MM.1S (cell line): ENCODE measurements at regions not wholly inside any gene's neighbourhood (a gene's known extent, or its start where the extent isn't known, plus 50 kb on each side); places are given as distances from the start of the nearest gene placed in this dataset.

ENCODE experiments used
- DNase-seq: peaks from one replicate; pipeline ENCODE4 v3.0.0-alpha.2; 2015
- H2AFZ ChIP-seq: fragments of 300-600 bp; sonication (generic); 2 replicates; pipeline ENCODE4 v1.6.0; 2016; ENCODE audit warnings: antibody characterized with exemption, low read length
- H3F3A ChIP-seq: fragments of 300-600 bp; sonication (generic); 2 replicates; pipeline ENCODE4 v1.6.1; 2016; ENCODE audit warnings: mild to moderate bottlenecking, antibody characterized with exemption, low read length, moderate library complexity, mixed read lengths; ENCODE audit not compliant: insufficient read depth
- H3K27ac ChIP-seq: fragments of 300-600 bp; sonication (generic); 2 replicates; pipeline ENCODE4 v1.5.1; 2016; ENCODE audit warnings: mild to moderate bottlenecking, low read length
- H3K27me3 ChIP-seq: fragments of 300-600 bp; sonication (generic); replicated peaks from 2 replicates; pipeline ENCODE4 v1.6.0; 2016; ENCODE audit warnings: low read length; ENCODE audit not compliant: insufficient read depth
- H3K36me3 ChIP-seq: fragments of 300-600 bp; sonication (generic); replicated peaks from 2 replicates; pipeline ENCODE4 v1.6.1; 2016; ENCODE audit warnings: mild to moderate bottlenecking, low read length, mixed read lengths; ENCODE audit not compliant: insufficient read depth
- H3K4me1 ChIP-seq: fragments of 300-600 bp; sonication (generic); 2 replicates; pipeline ENCODE4 v1.6.1; 2016; ENCODE audit warnings: low read length, mixed read lengths
- H3K4me2 ChIP-seq: fragments of 300-600 bp; sonication (generic); 2 replicates; pipeline ENCODE4 v1.6.0; 2016; ENCODE audit warnings: low read depth, low read length
- H3K4me3 ChIP-seq: fragments of 300-600 bp; sonication (generic); 2 replicates; pipeline ENCODE4 v1.5.1; 2016; ENCODE audit warnings: low read length, mixed read lengths
- H3K79me2 ChIP-seq: fragments of 300-600 bp; sonication (generic); 2 replicates; pipeline ENCODE4 v1.6.1; 2016; ENCODE audit warnings: mixed run types, low read length, mixed read lengths
- H3K9ac ChIP-seq: fragments of 300-600 bp; sonication (generic); 2 replicates; pipeline ENCODE4 v1.6.1; 2016; ENCODE audit warnings: low read length, mixed read lengths
- H3K9me2 ChIP-seq: fragments of 300-600 bp; sonication (generic); replicated peaks from 2 replicates; pipeline ENCODE4 v1.6.1; 2016; ENCODE audit warnings: mild to moderate bottlenecking, low read length, mixed read lengths; ENCODE audit not compliant: insufficient read depth
- H3K9me3 ChIP-seq: fragments of 300-600 bp; sonication (generic); replicated peaks from 2 replicates; pipeline ENCODE4 v1.6.1; 2016; ENCODE audit warnings: mild to moderate bottlenecking, low read length, mixed read lengths; ENCODE audit not compliant: insufficient read depth
- H4K20me1 ChIP-seq: fragments of 300-600 bp; sonication (generic); 2 replicates; pipeline ENCODE4 v1.6.1; 2016; ENCODE audit warnings: mild to moderate bottlenecking, low read length, moderate library complexity, mixed read lengths; ENCODE audit not compliant: insufficient read depth
- CTCF ChIP-seq: fragments of 300-600 bp; sonication (generic); IDR thresholded peaks from 2 replicates; pipeline ENCODE4 v1.5.1; 2016; ENCODE audit warnings: antibody characterized with exemption, low read length, mixed read lengths
- EZH2 ChIP-seq: fragments of 300-600 bp; sonication (generic); optimal IDR thresholded peaks from 2 replicates; pipeline ENCODE3; 2017; ENCODE audit warnings: low read depth, mild to moderate bottlenecking, antibody characterized with exemption, low read length, mixed read lengths
- EZH2phosphoT487 ChIP-seq: fragments of 300-600 bp; sonication (generic); IDR thresholded peaks from 2 replicates; pipeline ENCODE4 v1.6.1; 2018; ENCODE audit warnings: antibody characterized with exemption, low read length

- H4K20me1 ChIP-seq, result no peaks in the 10 kb centered on the region
- DNase-seq, result no peak
- H3K9me3 ChIP-seq, result no peaks in the 10 kb centered on the region
- no peak overlapping the region for H3K27ac ChIP-seq
- H3K9me2 ChIP-seq, result no peaks in the 10 kb centered on the region
- no peak overlapping the region for H3K4me3 ChIP-seq
- H3K4me1 ChIP-seq, result peaks cover 12% of the 10 kb centered on the region; the same call in 1 of the 2 replicates
- H3K79me2 ChIP-seq, result no peaks in the 10 kb centered on the region
- H3K9ac ChIP-seq, result no peak overlapping the region
- H2AFZ ChIP-seq, result no peak overlapping the region
- H3F3A ChIP-seq, result no peaks in the 10 kb centered on the region
- no peak overlapping the region for H3K4me2 ChIP-seq
- no peak for TF ChIP-seq EZH2phosphoT487
- TF ChIP-seq EZH2, result no peak
- no peak for TF ChIP-seq CTCF
- no peaks in the 10 kb centered on the region for H3K27me3 ChIP-seq
- no peaks in the 10 kb centered on the region for H3K36me3 ChIP-seq
Measured at GRCh38 chr2:55109219-55109891, 59.1 kb upstream of the RTN4 start.

GRCh38 chr2:55108456-55109160 lies 58.4 kb upstream of the RTN4 start:
- Histone ChIP-seq H3K9ac (no peak overlapping the region), H3K9me2 (no peaks in the 10 kb centered on the region), H3K9me3 (no peaks in the 10 kb centered on the region), H3K27me3 (no peaks in the 10 kb centered on the region), H3F3A (no peaks in the 10 kb centered on the region), H3K4me1 (peaks cover 15% of the 10 kb centered on the region; the same call in 1 of the 2 replicates), H3K4me3 (no peak overlapping the region), H3K4me2 (no peak overlapping the region), H2AFZ (no peak overlapping the region), H3K27ac (no peak overlapping the region), H3K36me3 (no peaks in the 10 kb centered on the region), H3K79me2 (no peaks in the 10 kb centered on the region), H4K20me1 (no peaks in the 10 kb centered on the region)
- TF ChIP-seq CTCF (no peak), EZH2phosphoT487 (no peak), EZH2 (no peak)
- no peak for DNase-seq

GRCh38 chr2:55107436-55107835 lies 57.2 kb upstream of the RTN4 start:
- H2AFZ ChIP-seq, result no peak overlapping the region
- no peak overlapping the region for H3K9ac ChIP-seq
- TF ChIP-seq EZH2phosphoT487, result no peak
- TF ChIP-seq EZH2, result no peak
- TF ChIP-seq CTCF, result no peak
- no peak overlapping the region; the same call in 1 of the 2 replicates for H3K27ac ChIP-seq
- peaks cover 25% of the 10 kb centered on the region; the same call in 1 of the 2 replicates for H3K4me1 ChIP-seq
- H3K4me2 ChIP-seq, result peak overlapping the region; percentile 7; the same call in 1 of the 2 replicates
- H3K9me2 ChIP-seq, result no peaks in the 10 kb centered on the region
- H4K20me1 ChIP-seq, result no peaks in the 10 kb centered on the region
- H3K27me3 ChIP-seq, result no peaks in the 10 kb centered on the region
- no peaks in the 10 kb centered on the region for H3K79me2 ChIP-seq
- H3K36me3 ChIP-seq, result no peaks in the 10 kb centered on the region
- no peak overlapping the region for H3K4me3 ChIP-seq
- DNase-seq, result peak; percentile 49
- no peaks in the 10 kb centered on the region for H3K9me3 ChIP-seq
- peaks cover 6% of the 10 kb centered on the region; the same call in 1 of the 2 replicates for H3F3A ChIP-seq
